Esophagus squamous epithelium (tissue), 5 donors: ENCODE measurements at regions not wholly inside any gene's neighbourhood (a gene's known extent, or its start where the extent isn't known, plus 50 kb on each side); places are given as distances from the start of the nearest gene placed in this dataset.

Experiments
- DNase-seq: peaks from one replicate; lab custom pipeline; 2025; lab: John Stamatoyannopoulos, UW
- H3K27ac ChIP-seq, 4 donors: fragments of 200-600 bp; sonication (generic); one replicate each; pipeline ENCODE4 v1.5.1; 2016 to 2019; ENCODE audit warnings: mild to moderate bottlenecking in 1 of 4
- H3K27me3 ChIP-seq, 4 donors: fragments of 200-600 bp; sonication (generic); 1 replicate in 3 of 4; 2 replicates in 1 of 4; pipeline versions ENCODE4 v1.5.1 to v1.6.0; 2017 to 2021; ENCODE audit warnings: antibody characterized with exemption in 1 of 4
- H3K36me3 ChIP-seq, 3 donors: fragments of 200-600 bp; sonication (generic); one replicate each; pipeline ENCODE4 v1.5.1; 2016 to 2019
- H3K4me1 ChIP-seq, 3 donors: fragments of 200-600 bp; sonication (generic); one replicate each; pipeline ENCODE4 v1.5.1; 2017 to 2019
- H3K4me3 ChIP-seq, 4 donors: fragments of 200-600 bp; sonication (generic); 1 replicate in 3 of 4; 2 replicates in 1 of 4; pipeline ENCODE4 v1.5.1; 2016 to 2019; ENCODE audit warnings: mild to moderate bottlenecking in 2 of 4, moderate library complexity in 1 of 4
- H3K9me3 ChIP-seq, 3 donors: fragments of 200-600 bp; sonication (generic); one replicate each; pipeline ENCODE4 v1.5.1; 2016 to 2019
- CTCF ChIP-seq, 6 experiments: fragments of 450-650 bp in 4 of 6; fragments of 200-600 bp in 2 of 6; sonication (generic) in 2 of 6; IDR thresholded peaks; one replicate each; pipeline ENCODE4 v1.5.1; 2016 to 2019; ENCODE audit warnings: antibody characterized with exemption in 6 of 6, mild to moderate bottlenecking in 4 of 6, moderate library complexity in 4 of 6
- POLR2A ChIP-seq, 4 donors: fragments of 450-650 bp; IDR thresholded peaks; one replicate each; pipeline ENCODE4 v1.6.1; 2017; ENCODE audit warnings: antibody characterized with exemption in 4 of 4, mild to moderate bottlenecking in 4 of 4, moderate library complexity in 3 of 4
- WGBS, 2 donors: methylation state at CpG; one replicate each; pipeline ENCODE4 v1.1.5; 2018; 5-methylcytosine and 5-hydroxymethylcytosine counted together
- intact Hi-C: fragments of 100-400 bp; cut with DNase I; formaldehyde crosslinking; loops from one replicate; pipeline ENCODE4 v1.15.0; 2022
- donor health status: DM: yes; HTN: yes; CAD: no.

- H3K4me1 ChIP-seq = no peaks in the 10 kb centered on the region
- DNase-seq = no peak
- no peaks in the 10 kb centered on the region for H3K27me3 ChIP-seq
- H3K9me3 ChIP-seq = no peaks in the 10 kb centered on the region
- WGBS, 2 donors = 20 to 33% methylated on average over 2 of the region's 2 CpGs
- H3K36me3 ChIP-seq = no peaks in the 10 kb centered on the region
- H3K27ac ChIP-seq = no peak overlapping the region
- no peak for TF ChIP-seq CTCF (IDR thresholded peaks at IDR 0.05)
- no peak for TF ChIP-seq POLR2A (IDR thresholded peaks at IDR 0.05)
- no peak overlapping the region for H3K4me3 ChIP-seq
- intact Hi-C loops = no loop called here
Measured at GRCh38 chr1:70764747-70765146, 282.9 kb downstream of the PTGER3 start.

GRCh38 chr1:70767377-70767776 is 280.2 kb downstream of the PTGER3 start:
- Histone ChIP-seq H3K36me3 (no peaks in the 10 kb centered on the region), H3K4me3 (no peak overlapping the region), H3K27ac (no peak overlapping the region), H3K9me3 (peaks cover 0 to 10% (median 0%) of the 10 kb centered on the region in 3 donors), H3K27me3 (no peaks in the 10 kb centered on the region), H3K4me1 (no peaks in the 10 kb centered on the region)
- intact Hi-C loops = no loop called here
- no peak for DNase-seq
- TF ChIP-seq POLR2A (IDR thresholded peaks at IDR 0.05) = no peak
- TF ChIP-seq CTCF (IDR thresholded peaks at IDR 0.05) = no peak

GRCh38 chr1:70768216-70768615 is 279.4 kb downstream of the PTGER3 start:
- no peak for TF ChIP-seq POLR2A (IDR thresholded peaks at IDR 0.05)
- no peak overlapping the region for H3K27ac ChIP-seq
- no peaks in the 10 kb centered on the region for H3K4me1 ChIP-seq
- H3K27me3 ChIP-seq = no peaks in the 10 kb centered on the region
- H3K36me3 ChIP-seq = no peaks in the 10 kb centered on the region
- peaks cover 0 to 10% (median 0%) of the 10 kb centered on the region in 3 donors for H3K9me3 ChIP-seq
- intact Hi-C loops = no loop called here
- DNase-seq = no peak
- H3K4me3 ChIP-seq = no peak overlapping the region
- WGBS, 2 donors = 40 to 41% methylated on average over 1 of the region's 1 CpG

- 71 to 72% methylated on average over 2 of the region's 2 CpGs for WGBS, 2 donors
- H3K27ac ChIP-seq = no peak overlapping the region
- no peaks in the 10 kb centered on the region for H3K4me1 ChIP-seq
- TF ChIP-seq POLR2A (IDR thresholded peaks at IDR 0.05) (no peak), CTCF (IDR thresholded peaks at IDR 0.05) (no peak)
- intact Hi-C loops = no loop called here
- H3K36me3 ChIP-seq = no peaks in the 10 kb centered on the region
- DNase-seq = no peak
- H3K9me3 ChIP-seq = no peaks in the 10 kb centered on the region
- no peaks in the 10 kb centered on the region for H3K27me3 ChIP-seq
- H3K4me3 ChIP-seq = no peak overlapping the region
Measured at GRCh38 chr1:70778056-70778762, 269.4 kb downstream of the PTGER3 start.

- no peak for DNase-seq
- no peak for TF ChIP-seq CTCF (IDR thresholded peaks at IDR 0.05)
- no peak for TF ChIP-seq POLR2A (IDR thresholded peaks at IDR 0.05)
- no peak overlapping the region for H3K4me3 ChIP-seq
- no peaks in the 10 kb centered on the region for H3K36me3 ChIP-seq
- H3K27me3 ChIP-seq = no peaks in the 10 kb centered on the region
- 70 to 87% methylated on average over 1 of the region's 1 CpG for WGBS, 2 donors
- no peaks in the 10 kb centered on the region for H3K4me1 ChIP-seq
- intact Hi-C loops = no loop called here
- H3K27ac ChIP-seq = no peak overlapping the region
- H3K9me3 ChIP-seq = no peaks in the 10 kb centered on the region
Measured at GRCh38 chr1:70778934-70779333, 268.7 kb downstream of the PTGER3 start.
